Neural crest cell (in vitro differentiated cells): ENCODE measurements at regions not wholly inside any gene's neighbourhood (a gene's known extent, or its start where the extent isn't known, plus 50 kb on each side); places are given as distances from the start of the nearest gene placed in this dataset.
A peak's percentile ranks its signal among the peaks of the same experiment; 100 is the strongest.
"Not testable (repeated sequence)": the region's sequence is repeated elsewhere in the genome, so short reads cannot be mapped to it uniquely, and the experiment has no call there.

Experiments used
- DNase-seq: peaks from one replicate; pipeline ENCODE4 v3.0.0; 2021; ENCODE audit warnings: low read depth, mixed read lengths, low spot score
- H3K27ac Mint-ChIP-seq: one replicate; pipeline ENCODE4 v1.8.0; 2021; ENCODE audit warnings: mild to moderate bottlenecking, mixed read lengths; ENCODE audit not compliant: unreplicated experiment
- H3K27me3 Mint-ChIP-seq: 2 replicates; pipeline ENCODE4 v1.8.0; 2021; ENCODE audit warnings: low read depth, mild to moderate bottlenecking, mixed read lengths
- H3K36me3 Mint-ChIP-seq: 2 replicates; pipeline ENCODE4 v1.8.0; 2021; ENCODE audit warnings: low read depth, mild to moderate bottlenecking, mixed read lengths
- H3K4me1 Mint-ChIP-seq: 2 replicates; pipeline ENCODE4 v1.8.0; 2021; ENCODE audit warnings: mixed read lengths
- H3K4me3 Mint-ChIP-seq: one replicate; pipeline ENCODE4 v1.8.0; 2021; ENCODE audit warnings: mild to moderate bottlenecking, mixed read lengths
- H3K9me3 Mint-ChIP-seq: 2 replicates; pipeline ENCODE4 v1.8.0; 2021; ENCODE audit warnings: mixed read lengths
- TF ChIP-seq, protein P1 (sequence below): fragments of 200-600 bp; sonication (generic); conservative IDR thresholded peaks from 2 replicates; pipeline ENCODE4 v1.5.0; 2021; ENCODE audit warnings: antibody characterized with exemption, mild to moderate bottlenecking

DNA sequence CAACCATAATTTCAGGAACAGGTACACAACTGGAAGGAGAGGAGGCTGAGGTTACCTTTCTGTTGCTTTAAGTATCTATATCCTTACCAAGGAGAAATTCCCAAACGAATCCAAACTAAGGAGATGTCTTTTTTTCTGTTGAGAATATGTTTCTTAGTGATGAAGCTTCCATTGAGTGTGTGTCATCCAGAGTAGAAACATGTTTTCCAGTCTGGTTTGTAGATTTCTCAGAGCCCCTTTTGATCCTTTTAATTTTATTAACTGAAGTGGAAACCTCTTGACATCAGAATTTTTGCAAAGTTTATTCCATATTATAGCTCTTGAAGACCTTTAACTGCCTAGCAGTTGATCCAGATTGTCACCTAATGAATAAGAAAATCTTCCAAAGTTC is 207.1 kb upstream of the FERD3L start:
- TF ChIP-seq, protein P1, sequence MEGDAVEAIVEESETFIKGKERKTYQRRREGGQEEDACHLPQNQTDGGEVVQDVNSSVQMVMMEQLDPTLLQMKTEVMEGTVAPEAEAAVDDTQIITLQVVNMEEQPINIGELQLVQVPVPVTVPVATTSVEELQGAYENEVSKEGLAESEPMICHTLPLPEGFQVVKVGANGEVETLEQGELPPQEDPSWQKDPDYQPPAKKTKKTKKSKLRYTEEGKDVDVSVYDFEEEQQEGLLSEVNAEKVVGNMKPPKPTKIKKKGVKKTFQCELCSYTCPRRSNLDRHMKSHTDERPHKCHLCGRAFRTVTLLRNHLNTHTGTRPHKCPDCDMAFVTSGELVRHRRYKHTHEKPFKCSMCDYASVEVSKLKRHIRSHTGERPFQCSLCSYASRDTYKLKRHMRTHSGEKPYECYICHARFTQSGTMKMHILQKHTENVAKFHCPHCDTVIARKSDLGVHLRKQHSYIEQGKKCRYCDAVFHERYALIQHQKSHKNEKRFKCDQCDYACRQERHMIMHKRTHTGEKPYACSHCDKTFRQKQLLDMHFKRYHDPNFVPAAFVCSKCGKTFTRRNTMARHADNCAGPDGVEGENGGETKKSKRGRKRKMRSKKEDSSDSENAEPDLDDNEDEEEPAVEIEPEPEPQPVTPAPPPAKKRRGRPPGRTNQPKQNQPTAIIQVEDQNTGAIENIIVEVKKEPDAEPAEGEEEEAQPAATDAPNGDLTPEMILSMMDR, result no peak
- Mint-ChIP-seq H3K9me3 (peaks cover 7% of the 10 kb centered on the region), H3K27me3 (no peaks in the 10 kb centered on the region), H3K4me3 (no peak overlapping the region), H3K4me1 (peaks cover 6% of the 10 kb centered on the region), H3K36me3 (no peaks in the 10 kb centered on the region), H3K27ac (no peak overlapping the region)
- no peak for DNase-seq

DNA sequence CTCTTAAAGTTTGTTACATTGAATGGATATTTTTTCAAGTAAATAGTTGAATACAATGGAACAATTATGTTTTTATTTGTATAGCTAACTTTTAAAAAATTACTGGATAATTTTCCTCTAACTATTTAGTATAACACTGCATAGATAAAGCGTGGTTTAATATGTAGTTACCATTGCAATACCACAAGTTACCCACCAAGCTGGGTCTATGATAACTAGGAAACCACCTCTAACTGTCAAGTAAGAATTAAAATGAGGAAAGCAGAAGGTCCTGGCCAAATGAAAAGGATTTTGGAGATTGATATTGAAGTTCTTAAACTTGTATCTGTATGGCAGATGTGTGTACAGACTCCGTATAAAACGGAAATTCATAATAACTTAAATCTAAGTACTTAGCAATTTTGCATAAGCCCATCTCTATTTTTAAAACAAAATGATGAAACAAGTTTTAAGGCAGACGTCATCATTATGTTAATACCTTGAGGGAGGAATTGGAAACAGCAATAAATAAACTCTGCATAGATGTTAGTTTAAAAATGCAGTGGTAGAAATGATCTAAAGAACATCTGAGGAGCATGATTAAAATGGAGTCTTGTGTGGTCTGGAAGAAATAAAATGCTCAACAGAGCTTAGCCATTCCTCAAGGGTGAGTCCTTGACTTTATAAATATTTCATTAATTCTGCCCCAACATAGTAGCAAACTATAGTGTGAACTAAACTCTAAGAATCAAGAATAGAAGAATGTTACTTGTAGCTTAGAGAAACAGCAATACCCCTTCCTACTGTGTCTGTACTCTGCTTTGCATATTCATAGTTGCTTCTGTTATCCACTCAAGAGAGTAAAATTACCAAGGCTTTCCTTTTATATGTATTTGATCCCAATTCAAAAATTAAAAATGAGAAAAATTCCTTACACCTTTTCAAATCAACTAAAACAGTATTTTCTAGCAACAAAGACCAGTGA is 206.4 kb upstream of the FERD3L start:
- peaks cover 6% of the 10 kb centered on the region for H3K4me1 Mint-ChIP-seq
- TF ChIP-seq, protein P1, result no peak
- no peak overlapping the region for H3K27ac Mint-ChIP-seq
- no peak for DNase-seq
- no peaks in the 10 kb centered on the region for H3K36me3 Mint-ChIP-seq
- H3K27me3 Mint-ChIP-seq, result no peaks in the 10 kb centered on the region
- H3K9me3 Mint-ChIP-seq, result peaks cover 7% of the 10 kb centered on the region
- no peak overlapping the region for H3K4me3 Mint-ChIP-seq

- TF ChIP-seq, protein P1, result no peak
- peaks cover 35% of the 10 kb centered on the region for H3K4me1 Mint-ChIP-seq
- DNase-seq, result no peak
- no peaks in the 10 kb centered on the region for H3K9me3 Mint-ChIP-seq
- H3K27me3 Mint-ChIP-seq, result no peaks in the 10 kb centered on the region
- H3K27ac Mint-ChIP-seq, result no peak overlapping the region
- no peak overlapping the region for H3K4me3 Mint-ChIP-seq
- H3K36me3 Mint-ChIP-seq, result no peaks in the 10 kb centered on the region
Observed at GRCh38 chr7:19339512-19339911, 194.3 kb upstream of the FERD3L start.

- H3K4me3 Mint-ChIP-seq, H3K27ac Mint-ChIP-seq, DNase-seq, H3K27me3 Mint-ChIP-seq, H3K36me3 Mint-ChIP-seq, H3K9me3 Mint-ChIP-seq: not testable (repeated sequence)
- H3K4me1 Mint-ChIP-seq, result peaks cover 42% of the 10 kb centered on the region
Observed at GRCh38 chr7:19338512-19338911, 193.3 kb upstream of the FERD3L start.

- no peaks in the 10 kb centered on the region for H3K36me3 Mint-ChIP-seq
- H3K27ac Mint-ChIP-seq, result no peak overlapping the region
- peak overlapping the region; percentile 5 for H3K4me3 Mint-ChIP-seq
- TF ChIP-seq, protein P1, result no peak
- H3K4me1 Mint-ChIP-seq, result peaks cover 45% of the 10 kb centered on the region
- no peaks in the 10 kb centered on the region for H3K9me3 Mint-ChIP-seq
- no peak for DNase-seq
- no peaks in the 10 kb centered on the region for H3K27me3 Mint-ChIP-seq
Observed at GRCh38 chr7:19336836-19337383, 191.7 kb upstream of the FERD3L start.

- DNase-seq, result no peak
- no peaks in the 10 kb centered on the region for H3K9me3 Mint-ChIP-seq
- H3K27me3 Mint-ChIP-seq, result no peaks in the 10 kb centered on the region
- no peaks in the 10 kb centered on the region for H3K36me3 Mint-ChIP-seq
- TF ChIP-seq, protein P1, result no peak
- H3K27ac Mint-ChIP-seq, result no peak overlapping the region
- H3K4me1 Mint-ChIP-seq, result peaks cover 36% of the 10 kb centered on the region
- peak overlapping the region; percentile 43 for H3K4me3 Mint-ChIP-seq
Observed at GRCh38 chr7:19333706-19334105, 188.5 kb upstream of the FERD3L start.
